ENCODE measurements at regions not wholly inside any gene's neighbourhood (a gene's known extent, or its start where the extent isn't known, plus 50 kb on each side); places are given as distances from the start of the nearest gene placed in this dataset.

GRCh38 chr2:104472076-104472475, 381.8 kb upstream of the POU3F3 start:
- DNase-seq (ENCODE audit: low read depth) = no peak
- no peak for TF ChIP-seq CTCF (IDR thresholded peaks at IDR 0.05; ENCODE audit: insufficient read depth, low read depth, low read length, missing control alignments)
- no peak overlapping the region for H3K4me3 ChIP-seq (ENCODE audit: low read depth, low read length)

GRCh38 chr2:104473546-104473945, 380.4 kb upstream of the POU3F3 start:
- H3K4me3 ChIP-seq (ENCODE audit: low read depth, low read length) = no peak overlapping the region
- no peak for TF ChIP-seq CTCF (IDR thresholded peaks at IDR 0.05; ENCODE audit: insufficient read depth, low read depth, low read length, missing control alignments)
- DNase-seq (ENCODE audit: low read depth) = no peak

GRCh38 chr2:104474716-104475115, 379.2 kb upstream of the POU3F3 start:
- no peak for DNase-seq (ENCODE audit: low read depth)
- no peak overlapping the region for H3K4me3 ChIP-seq (ENCODE audit: low read depth, low read length)
- TF ChIP-seq CTCF (IDR thresholded peaks at IDR 0.05; ENCODE audit: insufficient read depth, low read depth, low read length, missing control alignments) = no peak

GRCh38 chr2:104476075-104476474, 377.8 kb upstream of the POU3F3 start:
- no peak for DNase-seq (ENCODE audit: low read depth)
- H3K4me3 ChIP-seq (ENCODE audit: low read depth, low read length) = no peak overlapping the region
- no peak for TF ChIP-seq CTCF (IDR thresholded peaks at IDR 0.05; ENCODE audit: insufficient read depth, low read depth, low read length, missing control alignments)

- no peak overlapping the region for H3K4me3 ChIP-seq (ENCODE audit: low read depth, low read length)
- no peak for DNase-seq (ENCODE audit: low read depth)
- TF ChIP-seq CTCF (IDR thresholded peaks at IDR 0.05; ENCODE audit: insufficient read depth, low read depth, low read length, missing control alignments) = no peak
Measured at GRCh38 chr2:104476563-104476988, 377.3 kb upstream of the POU3F3 start.

- no peak for TF ChIP-seq CTCF (IDR thresholded peaks at IDR 0.05; ENCODE audit: insufficient read depth, low read depth, low read length, missing control alignments)
- no peak overlapping the region for H3K4me3 ChIP-seq (ENCODE audit: low read depth, low read length)
- no peak for DNase-seq (ENCODE audit: low read depth)
Measured at GRCh38 chr2:104481341-104481740, 372.6 kb upstream of the POU3F3 start.

- DNase-seq (ENCODE audit: low read depth) = no peak
- no peak for TF ChIP-seq CTCF (IDR thresholded peaks at IDR 0.05; ENCODE audit: insufficient read depth, low read depth, low read length, missing control alignments)
- H3K4me3 ChIP-seq (ENCODE audit: low read depth, low read length) = no peak overlapping the region
Measured at GRCh38 chr2:104487366-104487765, 366.5 kb upstream of the POU3F3 start.
